ENCODE measurements at regions not wholly inside any gene's neighbourhood (a gene's known extent, or its start where the extent isn't known, plus 50 kb on each side); places are given as distances from the start of the nearest gene placed in this dataset.
"Not testable (repeated sequence)": the region's sequence is repeated elsewhere in the genome, so short reads cannot be mapped to it uniquely, and the experiment has no call there.

GRCh38 chr5:24162343-24162742 lies 482.4 kb downstream of the CDH10 start:
- no peak overlapping the region for H3K4me3 Mint-ChIP-seq
- H3K36me3 Mint-ChIP-seq (ENCODE audit: low read depth): no peaks in the 10 kb centered on the region
- DNase-seq: no peak
- intact Hi-C loops (cut with micrococcal nuclease): no loop called here
- no peak overlapping the region for H3K27ac Mint-ChIP-seq
- H3K4me1 Mint-ChIP-seq: no peaks in the 10 kb centered on the region
- no peaks in the 10 kb centered on the region for H3K27me3 Mint-ChIP-seq
- peaks cover 11% of the 10 kb centered on the region for H3K9me3 Mint-ChIP-seq

GRCh38 chr5:24163091-24163490 lies 481.7 kb downstream of the CDH10 start:
- H3K9me3 Mint-ChIP-seq: peaks cover 11% of the 10 kb centered on the region

GRCh38 chr5:24167806-24168205 lies 477.0 kb downstream of the CDH10 start:
- no peaks in the 10 kb centered on the region for H3K36me3 Mint-ChIP-seq (ENCODE audit: low read depth)
- intact Hi-C loops (cut with micrococcal nuclease): no loop called here

More at GRCh38 chr5:24163091-24163490, 481.7 kb downstream of the CDH10 start:
- H3K4me3 Mint-ChIP-seq: no peak overlapping the region
- H3K36me3 Mint-ChIP-seq (ENCODE audit: low read depth): no peaks in the 10 kb centered on the region
- no peak for DNase-seq
- no peaks in the 10 kb centered on the region for H3K27me3 Mint-ChIP-seq
- intact Hi-C loops (cut with micrococcal nuclease): no loop called here
- no peaks in the 10 kb centered on the region for H3K4me1 Mint-ChIP-seq
- H3K27ac Mint-ChIP-seq: no peak overlapping the region

GRCh38 chr5:24170026-24170425 lies 474.8 kb downstream of the CDH10 start:
- DNase-seq: no peak
- Mint-ChIP-seq H3K9me3 (peaks cover 8% of the 10 kb centered on the region), H3K27ac (no peak overlapping the region), H3K27me3 (no peaks in the 10 kb centered on the region), H3K4me3 (no peak overlapping the region), H3K4me1 (no peaks in the 10 kb centered on the region), H3K36me3 (ENCODE audit: low read depth) (no peaks in the 10 kb centered on the region)
- intact Hi-C loops (cut with micrococcal nuclease): no loop called here

More at GRCh38 chr5:24167806-24168205, 477.0 kb downstream of the CDH10 start:
- no peak overlapping the region for H3K4me3 Mint-ChIP-seq
- no peaks in the 10 kb centered on the region for H3K4me1 Mint-ChIP-seq
- no peaks in the 10 kb centered on the region for H3K27me3 Mint-ChIP-seq
- DNase-seq: no peak
- H3K9me3 Mint-ChIP-seq: peaks cover 8% of the 10 kb centered on the region
- no peak overlapping the region for H3K27ac Mint-ChIP-seq

- H3K4me3 Mint-ChIP-seq; H3K27me3 Mint-ChIP-seq; DNase-seq; H3K36me3 Mint-ChIP-seq (ENCODE audit: low read depth); H3K4me1 Mint-ChIP-seq; intact Hi-C loops (cut with micrococcal nuclease); H3K27ac Mint-ChIP-seq; H3K9me3 Mint-ChIP-seq: not testable (repeated sequence)
These were observed 473.8 kb downstream of the CDH10 start for GRCh38 chr5:24170930-24171329.

- Mint-ChIP-seq H3K27ac (no peak overlapping the region), H3K4me1 (no peaks in the 10 kb centered on the region), H3K27me3 (no peaks in the 10 kb centered on the region), H3K36me3 (ENCODE audit: low read depth) (no peaks in the 10 kb centered on the region), H3K4me3 (no peak overlapping the region), H3K9me3 (peaks cover 5% of the 10 kb centered on the region)
- intact Hi-C loops (cut with micrococcal nuclease): no loop called here
- no peak for DNase-seq
These were observed 467.0 kb downstream of the CDH10 start for GRCh38 chr5:24177821-24178220.

GRCh38 chr5:24183981-24184380 lies 460.8 kb downstream of the CDH10 start:
- Mint-ChIP-seq H3K4me1 (no peaks in the 10 kb centered on the region), H3K27ac (no peak overlapping the region), H3K4me3 (no peak overlapping the region), H3K9me3 (peaks cover 13% of the 10 kb centered on the region), H3K27me3 (no peaks in the 10 kb centered on the region), H3K36me3 (ENCODE audit: low read depth) (no peaks in the 10 kb centered on the region)
- no peak for DNase-seq
- intact Hi-C loops (cut with micrococcal nuclease): no loop called here

GRCh38 chr5:24188216-24188925 lies 456.4 kb downstream of the CDH10 start:
- intact Hi-C loops (cut with micrococcal nuclease): no loop called here
- Mint-ChIP-seq H3K27ac (no peak overlapping the region), H3K4me1 (no peaks in the 10 kb centered on the region), H3K4me3 (no peak overlapping the region), H3K27me3 (no peaks in the 10 kb centered on the region), H3K36me3 (ENCODE audit: low read depth) (no peaks in the 10 kb centered on the region), H3K9me3 (peaks cover 8% of the 10 kb centered on the region)
- DNase-seq: no peak

- intact Hi-C loops (cut with micrococcal nuclease): no loop called here
- Mint-ChIP-seq H3K4me3 (no peak overlapping the region), H3K9me3 (peaks cover 5% of the 10 kb centered on the region), H3K4me1 (no peaks in the 10 kb centered on the region), H3K27me3 (no peaks in the 10 kb centered on the region), H3K36me3 (ENCODE audit: low read depth) (no peaks in the 10 kb centered on the region), H3K27ac (no peak overlapping the region)
- DNase-seq: no peak
These were observed 448.0 kb downstream of the CDH10 start for GRCh38 chr5:24196789-24197188.

GRCh38 chr5:24208686-24209106 lies 436.1 kb downstream of the CDH10 start:
- intact Hi-C loops (cut with micrococcal nuclease): no loop called here
- Mint-ChIP-seq H3K4me1 (no peaks in the 10 kb centered on the region), H3K9me3 (peaks cover 15% of the 10 kb centered on the region), H3K27ac (no peak overlapping the region), H3K4me3 (no peak overlapping the region), H3K27me3 (no peaks in the 10 kb centered on the region), H3K36me3 (ENCODE audit: low read depth) (no peaks in the 10 kb centered on the region)
- no peak for DNase-seq

- H3K27ac Mint-ChIP-seq: no peak overlapping the region
- H3K27me3 Mint-ChIP-seq: no peaks in the 10 kb centered on the region
- no peak for DNase-seq
- H3K36me3 Mint-ChIP-seq (ENCODE audit: low read depth): no peaks in the 10 kb centered on the region
- intact Hi-C loops (cut with micrococcal nuclease): no loop called here
- H3K4me3 Mint-ChIP-seq: no peak overlapping the region
- H3K4me1 Mint-ChIP-seq: no peaks in the 10 kb centered on the region
- peaks cover 4% of the 10 kb centered on the region for H3K9me3 Mint-ChIP-seq
These were observed 429.7 kb downstream of the CDH10 start for GRCh38 chr5:24215114-24215513.

- peaks cover 4% of the 10 kb centered on the region for H3K9me3 Mint-ChIP-seq
- H3K4me3 Mint-ChIP-seq: no peak overlapping the region
- intact Hi-C loops (cut with micrococcal nuclease): no loop called here
- H3K27ac Mint-ChIP-seq: no peak overlapping the region
- H3K4me1 Mint-ChIP-seq: no peaks in the 10 kb centered on the region
- no peak for DNase-seq
- H3K27me3 Mint-ChIP-seq: no peaks in the 10 kb centered on the region
- H3K36me3 Mint-ChIP-seq (ENCODE audit: low read depth): no peaks in the 10 kb centered on the region
These were observed 421.9 kb downstream of the CDH10 start for GRCh38 chr5:24222876-24223275.

GRCh38 chr5:24225051-24225450 lies 419.7 kb downstream of the CDH10 start:
- H3K36me3 Mint-ChIP-seq (ENCODE audit: low read depth): no peaks in the 10 kb centered on the region
- no peak for DNase-seq
- H3K9me3 Mint-ChIP-seq: peaks cover 3% of the 10 kb centered on the region
- no peaks in the 10 kb centered on the region for H3K27me3 Mint-ChIP-seq
- intact Hi-C loops (cut with micrococcal nuclease): no loop called here
- H3K4me3 Mint-ChIP-seq: no peak overlapping the region
- no peak overlapping the region for H3K27ac Mint-ChIP-seq
- H3K4me1 Mint-ChIP-seq: no peaks in the 10 kb centered on the region

GRCh38 chr5:24226479-24226878 lies 418.3 kb downstream of the CDH10 start:
- Mint-ChIP-seq H3K36me3 (ENCODE audit: low read depth) (no peaks in the 10 kb centered on the region), H3K27me3 (no peaks in the 10 kb centered on the region), H3K27ac (no peak overlapping the region), H3K9me3 (peaks cover 3% of the 10 kb centered on the region), H3K4me3 (no peak overlapping the region), H3K4me1 (no peaks in the 10 kb centered on the region)
- intact Hi-C loops (cut with micrococcal nuclease): no loop called here
- DNase-seq: no peak

GRCh38 chr5:24227881-24228280 lies 416.9 kb downstream of the CDH10 start:
- H3K27me3 Mint-ChIP-seq; H3K4me1 Mint-ChIP-seq; H3K27ac Mint-ChIP-seq; H3K4me3 Mint-ChIP-seq; H3K9me3 Mint-ChIP-seq; H3K36me3 Mint-ChIP-seq (ENCODE audit: low read depth); intact Hi-C loops (cut with micrococcal nuclease); DNase-seq: not testable (repeated sequence)
